CD4-positive, alpha-beta T cell treated with Interleukin-1 beta for 1 hour (primary cell): ENCODE measurements at regions not wholly inside any gene's neighbourhood (a gene's known extent, or its start where the extent isn't known, plus 50 kb on each side); places are given as distances from the start of the nearest gene placed in this dataset.
"Not testable (repeated sequence)": the region's sequence is repeated elsewhere in the genome, so short reads cannot be mapped to it uniquely, and the experiment has no call there.

Source experiments
- DNase-seq, 2 donors: peaks; one replicate each; pipeline ENCODE4 v3.0.0-alpha.2; 2020 to 2022

DNA sequence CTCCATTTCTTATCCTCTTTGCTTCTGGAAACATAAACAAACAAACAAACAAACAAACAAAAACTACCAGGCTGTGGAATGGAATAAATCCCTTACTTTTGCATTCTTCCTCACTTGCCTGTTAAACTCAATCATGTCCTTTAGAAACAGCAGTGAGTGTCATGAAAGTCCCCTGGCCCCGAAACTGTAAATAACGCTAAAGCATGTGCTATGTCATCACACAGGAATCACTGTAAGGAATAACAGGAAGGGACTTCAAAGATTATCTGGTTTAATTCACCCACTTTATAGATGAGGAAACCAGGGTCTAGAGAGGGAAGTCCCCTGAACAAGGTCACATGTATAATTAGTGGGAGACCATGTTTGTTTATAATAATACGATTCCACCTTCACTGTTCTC, 159.4 kb upstream of the MEOX2 start:
- no peak for DNase-seq

DNA sequence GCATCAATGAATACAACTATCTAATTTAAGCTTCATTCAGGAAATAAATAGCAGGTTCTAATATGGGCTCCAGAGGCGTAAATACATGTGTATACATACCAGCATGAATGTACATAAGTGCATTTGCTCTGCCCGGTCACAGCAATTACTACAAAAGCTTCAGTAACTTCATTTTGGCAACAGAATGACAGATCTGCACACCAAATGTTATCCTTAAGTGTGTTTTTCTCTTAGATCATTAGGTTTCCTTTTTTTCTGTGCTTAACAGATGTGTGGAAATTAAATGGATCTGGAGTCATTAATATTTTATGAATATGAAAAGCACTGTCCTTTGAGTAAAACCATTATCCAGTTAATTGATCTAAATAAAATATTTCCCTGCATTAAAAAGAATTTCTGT, 159.0 kb upstream of the MEOX2 start:
- no peak for DNase-seq

DNA sequence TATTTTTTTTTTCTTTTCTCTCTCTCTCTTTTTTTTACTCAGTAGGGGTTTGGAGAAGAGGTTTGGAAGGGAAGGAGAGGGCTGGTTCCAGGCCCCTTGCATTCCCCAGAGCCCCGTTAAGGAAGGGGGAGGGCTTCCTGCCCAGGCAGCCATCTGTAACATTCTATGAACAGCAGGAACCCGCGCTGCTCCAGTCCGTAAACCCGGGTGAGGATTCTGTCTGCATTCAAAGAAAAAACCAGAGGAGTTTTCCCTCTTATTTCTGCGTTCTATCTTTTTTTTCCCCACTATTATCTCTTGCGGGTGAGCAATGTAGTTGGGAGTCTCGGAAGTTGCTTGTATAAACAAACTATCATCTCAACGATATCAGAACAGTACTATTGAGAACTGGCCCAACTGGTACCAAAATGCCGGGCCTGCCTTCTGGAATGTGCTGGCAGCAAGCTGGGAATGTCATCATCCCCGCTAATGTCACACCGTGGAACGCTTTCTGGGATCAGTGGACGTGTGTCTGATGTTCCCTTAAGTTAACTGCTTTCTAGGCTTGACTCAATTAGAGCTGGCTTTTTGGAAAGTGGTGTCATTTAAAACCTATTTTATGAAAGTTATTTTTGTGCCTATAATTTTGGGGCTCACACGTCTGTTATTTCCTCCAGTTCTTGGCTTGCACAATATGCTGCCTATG, 153.1 kb upstream of the MEOX2 start:
- DNase-seq: no peak

DNA sequence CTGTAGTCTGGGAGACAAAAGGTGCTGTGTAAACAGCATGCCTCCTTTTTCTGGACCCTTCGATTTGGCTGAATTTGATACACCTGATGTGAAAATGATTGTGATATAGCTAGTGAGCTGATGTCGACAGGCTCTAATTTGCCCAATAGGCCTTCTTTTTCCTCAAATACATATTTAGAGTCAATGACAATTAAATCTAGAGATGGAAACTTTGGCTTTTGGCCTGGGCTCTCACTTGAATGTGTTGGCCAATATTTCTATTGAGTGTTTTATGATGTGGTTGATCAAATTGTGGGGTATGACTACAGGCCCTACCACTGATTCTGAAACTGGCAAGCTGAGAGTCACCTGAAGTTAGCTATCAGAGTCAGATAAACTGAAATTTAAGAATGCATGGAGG, 151.8 kb upstream of the MEOX2 start:
- no peak for DNase-seq

DNA sequence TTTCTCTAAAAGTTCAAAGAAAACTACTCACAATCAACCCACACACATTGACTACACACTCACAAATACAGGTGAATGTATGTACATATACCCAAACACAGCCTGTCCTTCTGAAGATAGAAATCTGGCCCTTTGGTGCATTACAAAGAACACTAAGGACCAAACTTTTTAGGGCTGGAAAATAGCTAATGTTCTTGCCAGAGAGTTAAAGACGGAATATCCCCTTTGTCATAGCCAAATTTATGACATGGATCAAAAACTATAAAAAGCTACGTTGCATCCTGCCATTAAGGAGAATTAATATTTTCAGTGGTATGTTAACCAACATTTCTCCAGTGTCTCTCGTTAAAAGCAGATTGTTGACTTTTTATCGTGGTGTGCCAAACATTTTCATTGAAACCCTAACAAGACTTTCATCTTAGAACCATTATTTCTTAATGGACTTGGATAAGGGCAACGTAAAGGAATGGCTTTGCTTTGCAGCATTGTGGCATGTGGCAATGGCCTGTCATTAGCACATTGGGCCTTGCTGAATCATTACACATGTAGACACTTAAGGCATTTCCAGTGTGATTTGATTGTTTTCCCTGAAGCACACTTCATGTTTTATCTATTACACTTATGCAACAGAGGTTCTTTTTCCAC, 150.9 kb upstream of the MEOX2 start:
- no peak for DNase-seq

DNA sequence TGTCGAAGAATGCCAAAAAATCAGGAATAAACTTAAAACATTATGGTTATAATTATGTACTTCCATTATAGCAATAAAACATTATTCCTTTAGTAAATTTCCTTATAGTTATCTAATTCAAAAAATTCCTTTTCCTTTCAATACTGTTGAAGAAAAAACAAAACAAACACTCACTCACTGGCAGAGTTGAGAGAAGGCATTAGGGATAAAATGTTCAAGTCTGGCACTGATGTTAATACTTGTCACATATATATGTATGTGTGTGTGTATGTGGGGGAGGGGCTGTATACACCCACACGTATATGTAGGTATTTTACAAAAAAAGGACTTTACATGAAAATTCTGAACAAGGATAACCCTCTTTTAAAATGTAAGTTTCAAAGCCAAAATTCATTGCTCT, 150.2 kb upstream of the MEOX2 start:
- DNase-seq: no peak

DNA sequence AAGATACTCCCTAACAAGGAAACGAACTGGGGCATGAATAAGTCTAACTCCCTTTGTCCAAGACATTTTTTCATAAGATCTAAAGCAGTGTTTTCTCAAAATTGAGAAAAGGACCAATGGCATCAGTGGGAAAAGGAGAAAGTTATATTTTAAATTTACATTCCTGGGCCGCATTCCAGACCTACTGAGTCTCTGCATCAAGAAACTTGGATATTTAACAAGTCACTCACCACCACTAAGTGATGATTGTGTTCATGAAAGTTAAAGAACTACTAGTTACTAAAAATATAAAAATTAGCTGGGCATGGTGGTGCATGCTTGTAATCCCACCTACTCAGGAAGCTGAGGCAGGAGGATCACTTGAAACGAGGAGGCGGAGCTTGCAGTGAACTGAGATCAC, 149.6 kb upstream of the MEOX2 start:
- DNase-seq: no peak

DNA sequence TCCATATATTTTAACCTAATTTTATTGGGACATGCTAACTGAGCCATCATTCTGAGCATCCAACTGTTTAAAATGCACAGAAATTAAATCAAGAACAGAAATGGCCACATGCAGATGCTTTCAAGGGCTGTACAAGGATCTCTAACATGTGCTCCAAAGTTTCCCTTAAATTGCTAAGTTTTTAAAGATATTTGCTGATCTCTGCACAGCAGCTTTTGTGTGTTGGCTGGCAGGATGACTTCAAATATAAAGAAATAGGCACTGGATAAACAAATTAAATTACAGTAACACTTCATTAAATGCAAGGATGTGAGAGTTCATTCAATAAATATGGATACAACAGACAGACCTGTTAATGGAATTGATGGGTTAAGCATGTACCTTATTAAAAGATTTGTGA, 148.0 kb upstream of the MEOX2 start:
- DNase-seq: no peak

DNA sequence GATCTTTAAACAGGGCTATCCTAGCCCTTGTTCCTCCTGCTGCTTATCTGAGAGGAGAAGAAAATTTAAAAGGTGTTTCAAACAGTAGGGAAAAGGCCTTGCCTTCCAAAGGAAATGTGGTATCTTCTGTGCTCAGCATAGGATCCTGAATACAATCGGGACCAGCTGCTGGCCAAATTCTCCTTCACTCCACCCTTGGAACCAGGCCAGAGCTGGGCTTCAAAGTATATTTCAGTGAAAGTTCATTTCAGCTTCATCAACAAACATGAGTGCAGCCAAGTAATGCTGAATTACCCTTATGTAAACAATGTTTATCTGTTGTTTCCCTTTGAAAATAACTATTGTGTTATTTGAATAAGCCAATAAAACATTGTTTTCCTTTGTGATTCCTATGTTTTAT, 146.5 kb upstream of the MEOX2 start:
- no peak for DNase-seq

DNA sequence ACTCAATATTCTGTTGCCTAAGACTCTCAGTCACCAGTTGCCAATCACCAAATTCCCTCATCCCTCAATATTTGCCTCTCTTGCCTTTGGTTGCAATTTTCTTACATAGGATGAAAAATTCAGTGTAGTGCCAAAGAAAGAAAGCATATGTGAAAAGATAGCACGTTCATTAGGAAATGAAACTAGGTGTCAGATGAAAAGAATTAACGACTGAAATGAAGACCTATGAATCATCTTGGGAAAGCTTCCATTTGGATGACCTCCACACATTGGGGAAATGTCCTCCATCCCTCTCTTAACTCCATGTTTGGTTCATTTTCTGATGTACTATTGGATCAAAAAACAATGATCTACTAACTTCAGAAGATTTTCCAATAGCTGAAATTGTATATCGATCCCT, 145.1 kb upstream of the MEOX2 start:
- no peak for DNase-seq

DNA sequence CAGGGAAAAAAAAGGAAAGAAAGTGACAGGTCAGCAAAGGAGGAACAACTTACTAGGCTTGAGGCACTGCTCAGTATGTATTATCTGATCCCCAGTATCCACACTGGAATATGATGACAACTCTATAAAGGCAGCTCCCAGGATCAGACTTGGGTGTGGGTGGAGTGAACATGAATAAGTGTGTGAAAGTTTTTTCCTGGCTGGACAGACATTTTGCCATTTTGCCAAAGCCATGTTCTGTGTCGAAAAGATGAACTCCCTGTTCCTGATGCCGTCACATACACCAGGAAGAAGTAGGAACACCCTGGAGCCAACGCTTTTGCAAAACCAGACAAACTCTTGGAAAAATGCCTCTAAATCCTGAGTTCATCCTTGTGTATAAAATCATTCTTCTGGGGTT, 143.2 kb upstream of the MEOX2 start:
- no peak for DNase-seq

DNA sequence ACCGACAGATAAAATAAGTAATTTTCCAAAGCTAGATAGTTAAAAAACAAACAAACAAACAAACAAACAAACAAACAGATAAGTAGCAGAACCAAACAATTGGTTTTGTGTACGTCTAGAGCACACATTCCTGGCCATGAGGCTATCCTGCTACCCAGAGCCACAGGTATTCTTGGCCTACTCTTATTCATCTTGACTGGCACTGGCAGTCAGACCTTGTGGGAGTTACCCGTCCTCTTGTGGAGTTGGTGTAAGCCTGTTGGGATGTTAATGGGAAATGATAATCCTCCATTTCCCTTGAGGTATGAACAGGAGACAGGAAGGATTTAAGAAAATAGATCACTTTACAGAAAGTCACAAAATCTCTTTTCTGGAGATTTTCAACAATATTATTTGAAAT, 142.4 kb upstream of the MEOX2 start:
- DNase-seq: no peak

DNA sequence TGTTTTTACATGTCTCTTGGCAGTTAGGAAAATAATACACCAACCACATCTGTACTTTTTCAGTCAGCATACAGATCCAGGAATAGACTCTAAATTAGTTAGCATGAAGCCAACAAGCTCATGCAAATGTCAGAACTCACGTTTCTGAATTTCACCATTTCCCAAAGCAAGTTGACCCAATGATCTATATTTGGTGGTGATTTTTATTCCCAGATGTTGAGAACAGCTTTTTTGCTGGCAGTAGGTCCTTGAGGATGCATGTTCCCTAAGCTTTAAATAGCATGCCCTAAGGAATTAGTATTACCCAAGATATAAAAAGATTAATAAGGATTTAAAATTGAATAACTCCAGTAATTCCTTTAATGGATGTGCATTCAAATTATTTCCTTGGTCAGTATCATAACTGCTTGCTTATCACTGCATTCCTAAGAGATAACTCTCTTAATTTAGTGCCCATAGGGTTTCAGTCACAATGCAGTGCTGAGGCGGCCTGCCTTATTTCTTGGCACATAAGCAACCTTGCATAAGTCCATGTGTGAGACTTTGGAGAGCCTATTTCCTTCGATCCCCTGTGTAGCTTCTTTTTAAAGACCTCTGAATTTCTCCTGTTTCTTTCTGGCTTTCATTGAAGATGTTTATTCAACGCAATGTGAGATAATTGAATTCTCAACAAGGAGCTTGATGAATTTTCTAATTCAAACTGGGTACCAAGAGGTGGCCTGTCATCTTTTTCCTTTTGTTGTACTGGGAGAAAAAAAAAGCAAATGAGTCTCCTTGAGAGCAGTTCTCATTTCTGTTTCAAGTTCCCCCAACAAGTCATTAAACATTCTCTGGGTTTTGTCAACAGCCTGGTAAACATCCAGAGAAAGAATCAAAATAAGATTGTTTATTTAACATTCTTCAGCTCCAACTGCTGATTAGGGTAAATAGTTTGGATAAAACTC, 135.3 kb upstream of the MEOX2 start:
- no peak for DNase-seq

DNA sequence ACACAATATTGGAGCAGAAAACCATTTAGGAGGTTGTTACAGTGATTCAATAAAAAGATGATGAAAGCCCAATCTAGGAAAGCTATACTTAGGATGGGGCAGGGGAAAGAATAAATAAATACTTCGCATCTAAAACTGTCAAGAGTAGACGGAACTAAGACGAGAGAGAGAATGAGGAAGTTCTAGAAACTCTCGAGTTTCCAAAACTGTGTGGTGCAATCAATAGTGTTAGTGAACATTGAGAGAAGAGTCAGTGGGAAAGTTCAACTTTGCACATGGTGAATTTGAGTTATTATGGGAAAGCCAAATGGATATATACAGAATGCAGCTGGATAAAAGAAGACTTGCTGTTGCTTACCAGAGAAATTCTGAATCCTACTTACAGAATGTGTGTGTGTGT, 133.8 kb upstream of the MEOX2 start:
- DNase-seq: no peak

DNA sequence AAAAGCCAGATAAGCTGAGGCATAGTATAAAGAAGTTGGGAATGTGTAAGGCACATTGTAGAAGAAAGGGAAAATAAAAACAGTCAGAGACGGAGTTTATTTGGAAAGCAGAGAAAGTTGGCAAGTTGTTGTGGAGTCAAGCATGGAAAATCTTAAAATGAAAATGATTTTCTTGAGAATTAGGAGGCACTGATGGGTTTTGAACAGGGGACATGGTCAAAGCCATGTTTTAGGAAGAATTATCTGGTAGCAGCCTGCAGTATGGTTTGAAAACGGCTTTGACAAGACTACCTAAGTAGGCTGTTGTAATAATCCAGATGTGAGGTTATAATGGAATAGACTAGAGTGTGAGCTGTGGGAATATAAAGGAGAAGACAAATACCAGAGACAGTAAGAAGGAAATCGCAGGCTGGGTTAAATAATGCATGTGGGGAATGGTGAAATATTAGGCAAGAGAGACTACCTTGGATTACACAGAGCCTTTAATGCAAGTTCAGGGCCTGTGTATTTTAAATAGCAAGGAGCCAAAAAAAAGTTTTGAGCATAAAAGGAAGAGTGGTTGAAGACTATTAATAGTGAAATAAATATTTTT, 130.4 kb upstream of the MEOX2 start:
- DNase-seq: no peak

DNA sequence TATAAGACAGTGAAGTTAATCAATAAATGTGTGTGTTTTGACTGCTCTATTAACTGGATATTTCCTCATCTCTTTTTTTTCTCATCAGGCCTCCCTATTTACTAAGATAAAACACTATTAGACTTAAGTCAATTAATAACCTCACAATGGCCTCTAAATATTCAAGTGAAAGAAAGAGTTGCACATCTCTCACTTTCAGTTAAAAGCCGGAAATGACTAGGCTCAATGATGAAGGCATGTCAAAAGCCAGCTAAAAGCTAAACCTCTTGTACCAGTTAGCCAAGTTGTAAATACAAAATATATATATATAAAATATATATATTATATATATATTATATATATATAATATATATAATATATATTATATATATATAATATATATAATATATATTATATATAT, 127.0 kb upstream of the MEOX2 start:
- DNase-seq: no peak

DNA sequence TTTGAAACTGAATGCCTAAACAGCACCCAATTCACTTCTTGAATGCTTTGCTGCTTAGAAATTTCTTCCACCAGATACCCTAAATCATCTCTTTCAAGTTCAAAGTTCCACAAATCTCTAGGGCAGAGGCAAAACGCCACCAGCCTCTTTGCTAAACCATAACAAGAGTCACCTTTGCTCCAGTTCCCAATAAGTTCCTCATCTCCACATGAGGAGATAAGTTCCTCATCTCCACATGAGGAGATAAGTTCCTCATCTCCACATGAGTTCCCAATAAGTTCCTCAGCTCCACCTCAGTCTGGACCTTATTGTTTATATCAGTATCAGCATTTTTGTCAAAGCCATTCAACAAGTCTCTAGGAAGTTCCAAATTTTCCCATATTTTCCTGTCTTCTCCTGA, 123.9 kb upstream of the MEOX2 start:
- DNase-seq: not testable (repeated sequence)

DNA sequence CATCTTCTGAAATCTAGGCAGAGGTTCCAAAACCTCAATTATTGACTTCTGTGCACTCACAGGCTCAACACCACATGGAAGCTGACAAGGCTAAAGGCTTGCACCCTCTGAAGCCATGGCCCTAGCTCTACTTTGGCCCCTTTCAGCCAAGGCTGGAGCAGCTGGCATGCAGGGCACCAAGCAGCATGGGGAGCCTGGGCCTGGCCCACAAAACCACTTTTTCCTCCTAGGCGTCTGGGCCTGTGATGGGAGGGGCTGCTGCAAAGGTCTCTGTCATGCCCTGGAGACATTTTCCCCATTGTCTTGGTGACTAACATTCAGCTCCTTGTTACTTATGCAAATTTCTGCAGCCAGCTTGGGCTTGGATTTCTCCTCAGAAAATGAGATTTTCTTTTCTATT, 123.5 kb upstream of the MEOX2 start:
- not testable (repeated sequence) for DNase-seq

DNA sequence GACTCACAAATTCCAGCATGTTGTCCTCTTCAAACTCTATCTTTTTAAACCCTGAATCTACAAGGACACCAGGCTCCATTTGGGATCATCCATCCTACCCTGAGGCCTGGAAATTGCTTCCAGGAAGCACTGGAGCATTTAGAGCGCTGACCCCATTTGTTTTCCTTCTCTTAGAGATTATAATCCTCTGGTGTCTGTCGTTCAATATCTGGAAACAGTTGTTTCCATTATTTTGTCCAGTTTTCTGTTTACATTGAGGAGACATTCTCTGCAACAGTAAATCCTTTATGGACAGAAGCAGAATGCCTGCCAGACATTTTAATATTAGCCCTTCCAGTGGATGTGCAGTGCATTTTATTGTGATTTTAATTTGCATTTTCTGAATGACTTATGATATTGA, 119.4 kb upstream of the MEOX2 start:
- DNase-seq: no peak

DNA sequence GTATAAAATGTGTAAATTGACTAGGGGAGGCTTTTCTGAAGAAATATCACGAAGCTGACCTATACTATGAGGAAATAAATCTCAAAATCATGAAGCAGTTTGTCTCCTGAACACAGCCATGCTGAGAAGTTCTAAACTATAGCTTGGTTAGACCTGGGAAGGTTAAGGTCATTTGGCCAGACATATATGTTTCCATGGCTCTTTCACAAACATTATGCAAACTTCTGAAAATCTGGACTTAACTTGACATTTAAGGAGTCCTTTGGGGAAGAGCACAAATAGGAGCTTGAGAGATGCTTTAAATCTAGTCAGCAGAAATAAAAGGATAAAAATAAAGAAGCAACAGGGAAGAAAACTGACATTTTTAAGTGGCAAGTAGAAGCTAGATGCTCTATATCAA, 115.9 kb upstream of the MEOX2 start:
- DNase-seq: no peak

DNA sequence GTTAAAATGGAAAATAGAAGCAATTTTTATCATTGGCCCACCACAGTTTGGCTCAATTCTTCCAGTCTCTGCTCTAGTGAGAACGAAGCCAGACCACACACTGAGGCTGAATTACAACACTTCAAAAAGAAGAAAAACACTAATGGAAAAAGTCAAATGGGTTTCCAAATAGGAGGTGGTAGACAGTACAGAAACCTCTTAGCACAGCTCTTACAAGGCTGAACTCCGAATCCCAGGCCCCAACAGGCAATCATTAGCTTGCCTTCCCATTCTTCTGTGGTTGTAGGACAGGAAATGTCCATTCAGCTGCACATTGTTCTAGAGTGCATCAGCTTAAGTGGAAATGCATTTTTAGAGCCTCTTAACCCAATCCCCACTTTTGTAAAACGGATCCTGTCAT, 115.1 kb upstream of the MEOX2 start:
- DNase-seq: no peak

DNA sequence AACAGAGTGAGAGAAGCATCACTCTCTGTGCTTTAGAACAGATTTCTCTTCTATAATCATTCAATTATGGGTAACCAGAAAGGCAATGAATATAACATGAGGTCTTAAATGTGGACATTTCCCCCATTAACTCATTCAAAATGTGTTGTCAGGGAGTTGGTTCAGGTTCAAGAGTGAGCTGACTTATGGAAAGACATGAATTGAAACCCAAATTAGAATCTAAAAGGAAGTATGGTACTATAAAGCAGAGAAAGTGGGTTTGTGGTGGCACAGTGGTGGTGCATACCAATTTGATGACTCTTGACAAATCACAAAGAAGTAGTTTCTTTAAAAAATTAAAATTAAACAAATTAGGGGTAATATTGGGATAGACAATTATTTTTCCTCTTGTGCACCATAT, 114.6 kb upstream of the MEOX2 start:
- DNase-seq: no peak

DNA sequence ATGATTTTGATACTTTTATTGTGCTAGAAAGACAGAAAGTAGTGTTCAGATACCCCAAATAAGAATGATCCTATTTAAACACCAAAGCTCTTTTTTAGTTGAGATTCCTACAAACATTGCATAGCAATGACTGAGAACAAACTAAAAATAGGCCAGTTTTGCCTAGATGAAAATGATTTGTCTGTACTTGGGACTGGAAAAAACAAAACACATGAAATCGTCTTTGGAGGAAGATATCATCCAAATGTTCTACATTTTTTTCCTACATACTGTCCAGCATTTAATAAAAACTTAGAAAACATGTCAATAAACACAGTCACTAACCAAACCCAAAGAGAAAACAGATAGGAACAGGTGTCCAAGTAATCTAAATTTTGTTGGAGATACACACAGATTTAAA, 111.6 kb upstream of the MEOX2 start:
- no peak for DNase-seq

DNA sequence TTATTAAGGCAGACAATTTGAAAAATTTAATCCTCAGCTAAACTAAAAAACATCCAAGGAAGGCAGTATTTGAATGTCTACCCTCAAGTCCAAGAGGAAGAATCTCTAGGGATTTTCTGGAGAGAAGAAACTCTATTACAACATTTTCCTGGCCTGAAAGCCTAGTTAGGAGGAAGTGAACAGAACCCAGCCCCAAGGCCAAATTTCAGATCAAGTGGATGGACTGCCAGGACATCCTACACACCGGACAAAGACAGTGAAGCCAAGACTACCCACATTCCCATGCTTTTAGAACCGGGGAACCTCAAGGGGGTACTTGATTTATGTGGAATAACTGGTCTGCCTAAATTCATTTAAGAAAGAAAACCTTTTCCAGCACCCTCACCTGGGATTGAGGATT, 108.9 kb upstream of the MEOX2 start:
- no peak for DNase-seq
